Aorta (tissue), 5 donors: ENCODE measurements at regions not wholly inside any gene's neighbourhood (a gene's known extent, or its start where the extent isn't known, plus 50 kb on each side); places are given as distances from the start of the nearest gene placed in this dataset.

ENCODE experiments used
- ATAC-seq: fragments of 200-7000 bp; cut with Tn5 transposase; one replicate; pipeline ENCODE4 v1.9.1; 2022; ENCODE audit warnings: moderate library complexity; ENCODE audit not compliant: low FRiP score
- DNase-seq, 2 donors: peaks; one replicate each; pipeline ENCODE4 v3.0.0-alpha.2; 2020
- H3K27ac ChIP-seq, 2 donors: one replicate each; pipeline ENCODE4 v1.5.1; 2013; ENCODE audit warnings: low read length in 2 of 2, mild to moderate bottlenecking in 2 of 2, moderate library complexity in 2 of 2, control low read depth in 1 of 2, inconsistent platforms in 1 of 2, low read depth in 1 of 2
- H3K27me3 ChIP-seq, 2 donors: one replicate each; pipeline ENCODE4 v1.6.1; 2013; ENCODE audit warnings: control low read depth in 1 of 2, low read length in 1 of 2, mild to moderate bottlenecking in 1 of 2, moderate library complexity in 1 of 2; ENCODE audit not compliant: insufficient read depth in 2 of 2, control insufficient read depth in 1 of 2
- H3K36me3 ChIP-seq, 2 donors: one replicate each; pipeline ENCODE4 v1.6.1; 2013; ENCODE audit warnings: control low read depth in 1 of 2, low read length in 1 of 2, mild to moderate bottlenecking in 1 of 2; ENCODE audit not compliant: insufficient read depth in 2 of 2, control insufficient read depth in 1 of 2
- H3K4me1 ChIP-seq, 2 donors: one replicate each; pipeline ENCODE4 v1.6.1; 2013; ENCODE audit warnings: low read length in 2 of 2, control low read depth in 1 of 2, mild to moderate bottlenecking in 1 of 2, moderate library complexity in 1 of 2; ENCODE audit not compliant: insufficient read depth in 2 of 2, control insufficient read depth in 1 of 2
- H3K4me3 ChIP-seq, 2 donors: one replicate each; pipeline ENCODE4 v1.5.1; 2013; ENCODE audit warnings: low read length in 2 of 2, control low read depth in 1 of 2, mild to moderate bottlenecking in 1 of 2
- H3K9me3 ChIP-seq: one replicate; pipeline ENCODE4 v1.6.1; 2013; ENCODE audit warnings: mild to moderate bottlenecking, low read length; ENCODE audit not compliant: control insufficient read depth
- WGBS, 2 donors: extraction: QIAGEN DNeasy Blood & Tissue Kit; methylation state at CpG; one replicate each; pipeline ENCODE4 v1.1.7; 2013; 5-methylcytosine and 5-hydroxymethylcytosine counted together
- intact Hi-C, 2 donors: fragments of 100-400 bp; cut with DNase I; formaldehyde crosslinking; loops; one replicate each; pipeline versions ENCODE4 v1.14.2 to v1.15.0; 2022
- donor health status: healthy with polysubstance abuse.
- donor health status: Bipolar disorder and iron deficiency.
- donor health status: DM: no; HTN: no; CAD: no.
- donor health status: DM: no; HTN: no; CAD: no.
- donor health status: DM: yes; HTN: yes; CAD: no.

GRCh38 chr6:122289762-122290539, 109.5 kb upstream of the HSF2 start:
- Histone ChIP-seq H3K4me1 (no peaks in the 10 kb centered on the region), H3K4me3 (no peak overlapping the region), H3K36me3 (no peaks in the 10 kb centered on the region), H3K27ac (no peak overlapping the region), H3K9me3 (no peaks in the 10 kb centered on the region), H3K27me3 (peaks cover 0 to 2% of the 10 kb centered on the region in 2 donors)
- intact Hi-C loops: no loop called here
- no peak for DNase-seq
- WGBS, 2 donors: 60 to 65% methylated on average over 4 of the region's 4 CpGs
- ATAC-seq: no peak

- WGBS, 2 donors: 88 to 89% methylated on average over 2 of the region's 2 CpGs
- intact Hi-C loops: no loop called here
- Histone ChIP-seq H3K9me3 (no peaks in the 10 kb centered on the region), H3K27me3 (peaks cover 0 to 2% of the 10 kb centered on the region in 2 donors), H3K4me1 (no peaks in the 10 kb centered on the region), H3K4me3 (no peak overlapping the region), H3K36me3 (no peaks in the 10 kb centered on the region), H3K27ac (no peak overlapping the region)
- no peak for DNase-seq
- no peak for ATAC-seq
Observed at GRCh38 chr6:122297010-122297409, 102.4 kb upstream of the HSF2 start.

- DNase-seq: no peak
- no peak overlapping the region for H3K27ac ChIP-seq
- no peaks in the 10 kb centered on the region for H3K27me3 ChIP-seq
- H3K4me1 ChIP-seq: no peaks in the 10 kb centered on the region
- no peaks in the 10 kb centered on the region for H3K9me3 ChIP-seq
- H3K36me3 ChIP-seq: no peaks in the 10 kb centered on the region
- 93% methylated on average over 2 of the region's 2 CpGs for WGBS, 2 donors
- ATAC-seq: no peak
- H3K4me3 ChIP-seq: no peak overlapping the region
- intact Hi-C loops: no loop called here
Observed at GRCh38 chr6:122302067-122302466, 97.4 kb upstream of the HSF2 start.

- H3K36me3 ChIP-seq: no peaks in the 10 kb centered on the region
- DNase-seq (no peak), ATAC-seq (no peak)
- no peak overlapping the region for H3K4me3 ChIP-seq
- H3K4me1 ChIP-seq: no peaks in the 10 kb centered on the region
- WGBS, 2 donors: 77 to 85% methylated on average over 3 of the region's 3 CpGs
- no peaks in the 10 kb centered on the region for H3K27me3 ChIP-seq
- H3K9me3 ChIP-seq: peaks cover 3% of the 10 kb centered on the region
- intact Hi-C loops: no loop called here
- no peak overlapping the region for H3K27ac ChIP-seq
Observed at GRCh38 chr6:122307577-122307976, 91.9 kb upstream of the HSF2 start.

GRCh38 chr6:122308074-122308473, 91.4 kb upstream of the HSF2 start:
- Histone ChIP-seq H3K27me3 (no peaks in the 10 kb centered on the region), H3K36me3 (no peaks in the 10 kb centered on the region), H3K27ac (no peak overlapping the region), H3K4me3 (no peak overlapping the region), H3K4me1 (no peaks in the 10 kb centered on the region), H3K9me3 (peaks cover 3% of the 10 kb centered on the region)
- ATAC-seq (no peak), DNase-seq (no peak)
- intact Hi-C loops: no loop called here
- WGBS, 2 donors: 82 to 86% methylated on average over 4 of the region's 4 CpGs

- ATAC-seq (no peak), DNase-seq (no peak)
- Histone ChIP-seq H3K9me3 (peaks cover 2% of the 10 kb centered on the region), H3K27me3 (no peaks in the 10 kb centered on the region), H3K4me1 (no peaks in the 10 kb centered on the region), H3K27ac (no peak overlapping the region), H3K4me3 (no peak overlapping the region), H3K36me3 (no peaks in the 10 kb centered on the region)
- intact Hi-C loops: no loop called here
- 68 to 75% methylated on average over 1 of the region's 1 CpG for WGBS, 2 donors
Observed at GRCh38 chr6:122315842-122316241, 83.6 kb upstream of the HSF2 start.

GRCh38 chr6:122322824-122323223, 76.6 kb upstream of the HSF2 start:
- no peak overlapping the region for H3K27ac ChIP-seq
- no peaks in the 10 kb centered on the region for H3K36me3 ChIP-seq
- H3K4me3 ChIP-seq: peak overlapping the region; percentile 70 to 77
- no peaks in the 10 kb centered on the region for H3K27me3 ChIP-seq
- intact Hi-C loops: no loop called here
- no peaks in the 10 kb centered on the region for H3K9me3 ChIP-seq
- DNase-seq: no peak
- WGBS, 2 donors: 14 to 17% methylated on average over 3 of the region's 3 CpGs
- H3K4me1 ChIP-seq: no peaks in the 10 kb centered on the region
- peak; percentile 70 for ATAC-seq

GRCh38 chr6:122323361-122323760, 76.1 kb upstream of the HSF2 start:
- WGBS, 2 donors: 31 to 46% methylated on average over 2 of the region's 2 CpGs
- Histone ChIP-seq H3K36me3 (no peaks in the 10 kb centered on the region), H3K9me3 (no peaks in the 10 kb centered on the region), H3K27ac (no peak overlapping the region), H3K27me3 (no peaks in the 10 kb centered on the region), H3K4me3 (peak overlapping the region; percentile 70 to 77), H3K4me1 (no peaks in the 10 kb centered on the region)
- DNase-seq (no peak), ATAC-seq (peak; percentile 11)
- intact Hi-C loops: no loop called here

- H3K36me3 ChIP-seq: peaks cover 0 to 2% of the 10 kb centered on the region in 2 donors
- H3K4me1 ChIP-seq: no peaks in the 10 kb centered on the region
- H3K27me3 ChIP-seq: peaks cover 0 to 2% of the 10 kb centered on the region in 2 donors
- H3K4me3 ChIP-seq: no peak overlapping the region
- ATAC-seq: no peak
- no peak for DNase-seq
- WGBS, 2 donors: 46 to 53% methylated on average over 1 of the region's 1 CpG
- intact Hi-C loops: no loop called here
- no peak overlapping the region for H3K27ac ChIP-seq
- H3K9me3 ChIP-seq: no peaks in the 10 kb centered on the region
Observed at GRCh38 chr6:122330315-122330714, 69.1 kb upstream of the HSF2 start.
